IPS-18a (cell line): ENCODE measurements at regions not wholly inside any gene's neighbourhood (a gene's known extent, or its start where the extent isn't known, plus 50 kb on each side); places are given as distances from the start of the nearest gene placed in this dataset.

ENCODE experiments used
- H3K27ac ChIP-seq: one replicate; pipeline ENCODE4 v1.5.1; 2013; ENCODE audit warnings: low read length
- H3K27me3 ChIP-seq: one replicate; pipeline ENCODE4 v1.6.1; 2013; ENCODE audit warnings: mild to moderate bottlenecking, low read length; ENCODE audit not compliant: control insufficient read depth, insufficient read depth
- H3K36me3 ChIP-seq: one replicate; pipeline ENCODE4 v1.6.1; 2013; ENCODE audit warnings: low read depth, low read length; ENCODE audit not compliant: control insufficient read depth
- H3K4me1 ChIP-seq: one replicate; pipeline ENCODE4 v1.6.1; 2013; ENCODE audit warnings: low read depth, low read length; ENCODE audit not compliant: control insufficient read depth
- H3K4me3 ChIP-seq: one replicate; pipeline ENCODE4 v1.5.1; 2013; ENCODE audit warnings: low read length
- H3K9ac ChIP-seq: one replicate; pipeline ENCODE4 v1.6.1; 2013; ENCODE audit warnings: mild to moderate bottlenecking, low read length, moderate library complexity
- H3K9me3 ChIP-seq: one replicate; pipeline ENCODE4 v1.6.1; 2013; ENCODE audit warnings: low read depth, low read length; ENCODE audit not compliant: control insufficient read depth

- Histone ChIP-seq H3K9me3 (no peaks in the 10 kb centered on the region), H3K4me1 (no peaks in the 10 kb centered on the region), H3K27me3 (no peaks in the 10 kb centered on the region), H3K27ac (no peak overlapping the region), H3K9ac (no peak overlapping the region), H3K4me3 (no peak overlapping the region), H3K36me3 (no peaks in the 10 kb centered on the region)
These were observed 1937.5 kb upstream of the SEL1L start for GRCh38 chr14:83470959-83471695.

DNA sequence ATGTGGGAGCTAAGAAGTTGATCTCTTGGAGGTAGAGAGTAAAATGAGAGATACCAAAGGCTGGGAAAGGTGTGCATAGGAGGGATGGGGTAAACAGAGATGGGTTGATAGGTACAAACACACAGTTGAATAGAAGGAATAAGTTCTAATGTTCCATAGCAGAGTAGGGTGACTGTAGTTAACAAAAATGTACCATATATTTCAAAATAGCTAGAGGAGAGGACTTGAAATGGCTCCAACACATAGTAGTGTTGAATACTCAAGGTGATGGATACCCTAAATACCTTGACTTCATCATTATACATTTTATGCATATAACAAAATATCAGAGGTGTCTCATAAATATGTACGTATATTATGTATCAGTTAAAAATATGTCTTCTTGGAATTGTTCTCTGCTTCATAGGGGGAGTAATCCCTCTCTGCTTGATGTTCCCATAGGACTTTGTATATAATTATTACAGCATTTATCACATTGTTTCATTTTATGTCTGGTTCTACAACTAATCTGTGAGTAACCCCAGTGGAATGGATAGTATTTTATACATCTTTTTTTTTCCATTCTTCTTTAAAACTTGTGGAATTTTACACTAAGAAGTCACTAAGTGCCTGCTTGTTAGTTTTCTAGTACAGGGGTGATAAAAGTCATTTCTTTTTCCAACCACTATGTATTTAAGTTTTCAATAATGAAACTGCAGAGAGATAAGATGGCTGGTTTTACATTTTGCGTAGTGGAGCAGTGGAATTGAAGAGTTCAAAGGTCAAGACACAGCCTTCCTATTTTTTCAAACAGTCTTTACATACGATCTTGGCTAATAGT is 1940.0 kb upstream of the SEL1L start:
- no peaks in the 10 kb centered on the region for H3K4me1 ChIP-seq
- H3K27me3 ChIP-seq, result no peaks in the 10 kb centered on the region
- H3K9ac ChIP-seq, result no peak overlapping the region
- no peaks in the 10 kb centered on the region for H3K36me3 ChIP-seq
- H3K9me3 ChIP-seq, result no peaks in the 10 kb centered on the region
- H3K27ac ChIP-seq, result no peak overlapping the region
- H3K4me3 ChIP-seq, result no peak overlapping the region

- Histone ChIP-seq H3K4me1 (no peaks in the 10 kb centered on the region), H3K9ac (no peak overlapping the region), H3K36me3 (no peaks in the 10 kb centered on the region), H3K4me3 (no peak overlapping the region), H3K27ac (no peak overlapping the region), H3K27me3 (no peaks in the 10 kb centered on the region), H3K9me3 (no peaks in the 10 kb centered on the region)
These were observed 1945.1 kb upstream of the SEL1L start for GRCh38 chr14:83478741-83479140.

DNA sequence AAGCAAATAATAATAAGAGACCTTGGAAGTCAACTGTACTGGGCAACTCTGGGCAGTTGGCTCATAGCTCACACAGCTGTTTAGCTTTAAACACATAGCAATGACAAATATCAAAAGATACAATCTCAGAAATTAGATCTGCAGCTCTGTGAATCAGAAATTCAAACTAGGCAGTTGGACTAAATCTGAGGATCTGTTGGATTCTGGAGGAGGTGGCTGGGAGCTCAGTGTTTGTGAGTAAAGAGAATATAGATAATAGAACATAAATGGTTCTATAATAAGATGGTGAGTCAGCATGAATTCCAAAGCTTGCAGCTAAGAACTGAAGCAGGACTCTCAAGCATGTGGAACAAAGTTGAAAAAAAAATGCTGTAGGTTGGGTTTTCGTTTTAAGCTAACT is 1949.4 kb upstream of the SEL1L start:
- no peaks in the 10 kb centered on the region for H3K4me1 ChIP-seq
- H3K4me3 ChIP-seq, result no peak overlapping the region
- no peak overlapping the region for H3K9ac ChIP-seq
- no peaks in the 10 kb centered on the region for H3K9me3 ChIP-seq
- H3K27me3 ChIP-seq, result no peaks in the 10 kb centered on the region
- H3K36me3 ChIP-seq, result no peaks in the 10 kb centered on the region
- H3K27ac ChIP-seq, result no peak overlapping the region

- Histone ChIP-seq H3K4me3 (no peak overlapping the region), H3K36me3 (no peaks in the 10 kb centered on the region), H3K27me3 (no peaks in the 10 kb centered on the region)
These were observed 1951.9 kb upstream of the SEL1L start for GRCh38 chr14:83485591-83485990.

GRCh38 chr14:83491091-83491490 is 1957.4 kb upstream of the SEL1L start:
- no peak overlapping the region for H3K4me3 ChIP-seq
- H3K27ac ChIP-seq, result no peak overlapping the region
- H3K9me3 ChIP-seq, result no peaks in the 10 kb centered on the region
- H3K9ac ChIP-seq, result no peak overlapping the region
- H3K4me1 ChIP-seq, result no peaks in the 10 kb centered on the region
- H3K36me3 ChIP-seq, result no peaks in the 10 kb centered on the region
- no peaks in the 10 kb centered on the region for H3K27me3 ChIP-seq

More at GRCh38 chr14:83485591-83485990, 1951.9 kb upstream of the SEL1L start:
- H3K27ac ChIP-seq, result no peak overlapping the region
- H3K4me1 ChIP-seq, result no peaks in the 10 kb centered on the region
- H3K9ac ChIP-seq, result no peak overlapping the region
- H3K9me3 ChIP-seq, result no peaks in the 10 kb centered on the region

DNA sequence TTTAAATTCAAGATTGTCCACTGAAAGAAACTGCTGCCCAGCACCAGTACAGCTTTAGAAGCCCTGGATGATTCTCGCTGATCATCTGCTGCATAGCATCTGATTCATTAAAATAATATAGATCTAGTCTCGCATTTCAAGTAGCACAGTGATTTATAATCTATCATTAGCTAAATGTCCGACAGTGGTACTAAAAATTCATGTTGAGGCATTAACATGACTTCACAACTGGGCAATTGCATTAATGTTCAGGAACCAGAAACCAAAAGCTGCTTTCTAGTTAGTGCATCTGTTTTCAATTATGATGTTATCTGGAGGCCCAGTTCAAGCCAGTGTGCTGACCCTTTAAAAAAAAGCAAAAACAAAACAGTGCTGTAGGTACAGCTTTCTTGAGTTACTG is 1987.2 kb upstream of the SEL1L start:
- no peaks in the 10 kb centered on the region for H3K27me3 ChIP-seq
- no peak overlapping the region for H3K4me3 ChIP-seq
- no peaks in the 10 kb centered on the region for H3K36me3 ChIP-seq
- H3K4me1 ChIP-seq, result no peaks in the 10 kb centered on the region
- no peak overlapping the region for H3K27ac ChIP-seq
- no peak overlapping the region for H3K9ac ChIP-seq
- no peaks in the 10 kb centered on the region for H3K9me3 ChIP-seq

DNA sequence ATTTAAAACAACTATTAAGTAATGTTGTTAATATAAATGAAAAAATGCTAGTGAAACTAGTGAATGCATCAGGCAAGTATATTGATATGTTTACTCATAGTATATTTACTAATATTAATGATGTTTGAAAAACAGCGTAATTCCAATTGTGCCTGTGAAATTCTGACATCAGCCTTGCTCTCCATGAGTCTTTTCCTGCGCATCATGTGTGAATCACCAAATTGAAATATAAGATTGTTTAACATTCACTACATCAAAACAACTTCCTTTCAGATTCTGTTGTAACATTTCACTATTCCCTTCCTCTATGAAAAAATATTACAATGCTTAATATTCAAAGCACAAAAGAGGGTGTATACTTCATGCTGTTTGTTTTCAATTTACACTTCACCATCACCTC is 1995.9 kb upstream of the SEL1L start:
- Histone ChIP-seq H3K27ac (no peak overlapping the region), H3K36me3 (no peaks in the 10 kb centered on the region), H3K9ac (no peak overlapping the region), H3K27me3 (no peaks in the 10 kb centered on the region), H3K9me3 (no peaks in the 10 kb centered on the region), H3K4me3 (no peak overlapping the region), H3K4me1 (no peaks in the 10 kb centered on the region)

- Histone ChIP-seq H3K9me3 (no peaks in the 10 kb centered on the region), H3K27ac (no peak overlapping the region), H3K4me3 (no peak overlapping the region), H3K9ac (no peak overlapping the region), H3K27me3 (no peaks in the 10 kb centered on the region), H3K4me1 (no peaks in the 10 kb centered on the region), H3K36me3 (no peaks in the 10 kb centered on the region)
These were observed 1996.2 kb upstream of the FLRT2 start for GRCh38 chr14:83533734-83534133.

DNA sequence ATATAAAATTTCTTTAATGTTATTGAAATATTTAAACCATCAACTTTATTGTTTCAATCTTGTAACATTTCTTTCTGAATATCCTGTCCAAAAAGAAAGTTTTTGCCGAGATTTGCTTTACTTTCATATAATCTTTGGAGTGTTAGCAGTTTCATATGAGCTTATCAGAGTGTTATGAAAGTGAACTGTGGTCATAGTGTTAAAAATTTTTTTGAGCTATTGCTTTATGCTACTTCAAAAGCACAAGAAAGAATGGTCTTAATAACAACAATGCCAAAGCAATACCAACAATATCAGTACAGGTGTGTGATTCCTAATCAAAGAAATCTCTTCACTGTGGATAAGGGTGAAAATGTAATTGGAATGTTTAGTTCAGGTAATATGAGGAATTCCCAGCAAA is 1994.9 kb upstream of the FLRT2 start:
- Histone ChIP-seq H3K9me3 (no peaks in the 10 kb centered on the region), H3K27ac (no peak overlapping the region), H3K9ac (no peak overlapping the region), H3K4me3 (no peak overlapping the region), H3K27me3 (no peaks in the 10 kb centered on the region), H3K4me1 (no peaks in the 10 kb centered on the region), H3K36me3 (no peaks in the 10 kb centered on the region)

DNA sequence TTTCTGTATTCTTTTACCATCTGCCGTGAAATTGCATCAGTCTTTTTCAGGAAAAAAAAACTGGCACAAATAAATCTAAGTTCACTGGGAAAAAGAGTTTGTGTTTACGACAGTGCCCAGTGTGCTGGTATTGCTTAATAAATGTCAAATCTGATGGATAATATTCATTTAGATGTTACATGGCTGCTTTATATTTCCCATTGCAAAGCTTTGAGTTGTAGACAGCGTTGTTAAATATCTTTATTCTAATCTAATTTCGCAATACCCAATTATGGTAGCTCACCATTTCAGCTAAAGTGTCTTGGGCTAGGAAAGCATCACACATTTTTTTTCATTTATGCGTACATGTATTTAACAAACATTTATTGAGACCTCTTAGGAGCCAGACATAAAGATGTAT is 1994.5 kb upstream of the FLRT2 start:
- Histone ChIP-seq H3K27ac (no peak overlapping the region), H3K36me3 (no peaks in the 10 kb centered on the region), H3K4me3 (no peak overlapping the region), H3K9me3 (no peaks in the 10 kb centered on the region), H3K27me3 (no peaks in the 10 kb centered on the region), H3K9ac (no peak overlapping the region), H3K4me1 (no peaks in the 10 kb centered on the region)

DNA sequence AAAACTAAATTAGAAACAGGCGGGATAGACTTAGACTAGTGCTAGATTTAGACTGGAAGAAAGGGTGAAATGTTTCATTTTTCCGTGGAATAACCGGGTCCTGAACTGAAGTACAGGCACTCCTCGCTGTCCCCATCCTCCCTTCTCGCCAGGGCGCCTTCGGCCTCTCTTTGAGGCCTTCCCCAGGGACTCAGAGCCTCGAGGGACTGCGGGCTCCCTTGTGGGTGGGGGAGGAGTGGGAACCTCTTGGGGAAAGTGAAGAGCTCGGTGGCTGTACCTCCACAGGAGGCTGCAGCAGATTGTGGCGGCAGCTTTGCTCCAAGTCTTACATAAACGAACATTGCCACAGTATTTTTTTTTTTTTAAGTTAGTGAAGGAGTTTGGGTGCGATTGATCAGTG is 1988.8 kb upstream of the FLRT2 start:
- Histone ChIP-seq H3K4me3 (no peak overlapping the region), H3K9ac (no peak overlapping the region), H3K27me3 (no peaks in the 10 kb centered on the region), H3K36me3 (no peaks in the 10 kb centered on the region), H3K27ac (no peak overlapping the region), H3K4me1 (no peaks in the 10 kb centered on the region), H3K9me3 (no peaks in the 10 kb centered on the region)
